VCaP (cell line): ENCODE measurements at regions not wholly inside any gene's neighbourhood (a gene's known extent, or its start where the extent isn't known, plus 50 kb on each side); places are given as distances from the start of the nearest gene placed in this dataset.
A peak's percentile ranks its signal among the peaks of the same experiment; 100 is the strongest.

ENCODE experiments used
- H3K27ac ChIP-seq: fragments of 450-650 bp; 2 replicates; pipeline ENCODE4 v1.5.1; 2017
- TF ChIP-seq, protein P1 (sequence below): fragments of 450-650 bp; conservative IDR thresholded peaks from 2 replicates; pipeline ENCODE4 v1.5.1; 2017; ENCODE audit warnings: mild to moderate bottlenecking, moderate library complexity

DNA sequence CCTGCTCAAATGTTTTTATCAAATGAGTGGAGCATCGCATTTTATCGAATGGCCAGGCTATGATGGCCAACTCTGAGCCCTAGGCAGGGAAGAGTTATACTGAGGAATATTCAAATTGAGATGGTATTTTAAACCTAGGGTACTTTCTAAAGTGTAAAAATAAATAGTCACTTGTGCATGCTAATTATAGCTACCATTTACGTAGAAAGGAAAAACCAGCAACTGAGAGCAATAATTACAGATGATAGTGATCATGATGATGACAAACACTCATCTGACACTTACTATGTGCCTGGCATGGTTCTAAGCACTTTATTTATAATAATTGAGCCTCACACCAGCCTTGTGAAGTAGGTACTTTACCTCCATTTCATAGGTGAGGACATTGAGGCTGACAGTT, 455.7 kb downstream of the CD83 start:
- TF ChIP-seq, protein P1, sequence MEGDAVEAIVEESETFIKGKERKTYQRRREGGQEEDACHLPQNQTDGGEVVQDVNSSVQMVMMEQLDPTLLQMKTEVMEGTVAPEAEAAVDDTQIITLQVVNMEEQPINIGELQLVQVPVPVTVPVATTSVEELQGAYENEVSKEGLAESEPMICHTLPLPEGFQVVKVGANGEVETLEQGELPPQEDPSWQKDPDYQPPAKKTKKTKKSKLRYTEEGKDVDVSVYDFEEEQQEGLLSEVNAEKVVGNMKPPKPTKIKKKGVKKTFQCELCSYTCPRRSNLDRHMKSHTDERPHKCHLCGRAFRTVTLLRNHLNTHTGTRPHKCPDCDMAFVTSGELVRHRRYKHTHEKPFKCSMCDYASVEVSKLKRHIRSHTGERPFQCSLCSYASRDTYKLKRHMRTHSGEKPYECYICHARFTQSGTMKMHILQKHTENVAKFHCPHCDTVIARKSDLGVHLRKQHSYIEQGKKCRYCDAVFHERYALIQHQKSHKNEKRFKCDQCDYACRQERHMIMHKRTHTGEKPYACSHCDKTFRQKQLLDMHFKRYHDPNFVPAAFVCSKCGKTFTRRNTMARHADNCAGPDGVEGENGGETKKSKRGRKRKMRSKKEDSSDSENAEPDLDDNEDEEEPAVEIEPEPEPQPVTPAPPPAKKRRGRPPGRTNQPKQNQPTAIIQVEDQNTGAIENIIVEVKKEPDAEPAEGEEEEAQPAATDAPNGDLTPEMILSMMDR = no peak
- no peak overlapping the region for H3K27ac ChIP-seq

DNA sequence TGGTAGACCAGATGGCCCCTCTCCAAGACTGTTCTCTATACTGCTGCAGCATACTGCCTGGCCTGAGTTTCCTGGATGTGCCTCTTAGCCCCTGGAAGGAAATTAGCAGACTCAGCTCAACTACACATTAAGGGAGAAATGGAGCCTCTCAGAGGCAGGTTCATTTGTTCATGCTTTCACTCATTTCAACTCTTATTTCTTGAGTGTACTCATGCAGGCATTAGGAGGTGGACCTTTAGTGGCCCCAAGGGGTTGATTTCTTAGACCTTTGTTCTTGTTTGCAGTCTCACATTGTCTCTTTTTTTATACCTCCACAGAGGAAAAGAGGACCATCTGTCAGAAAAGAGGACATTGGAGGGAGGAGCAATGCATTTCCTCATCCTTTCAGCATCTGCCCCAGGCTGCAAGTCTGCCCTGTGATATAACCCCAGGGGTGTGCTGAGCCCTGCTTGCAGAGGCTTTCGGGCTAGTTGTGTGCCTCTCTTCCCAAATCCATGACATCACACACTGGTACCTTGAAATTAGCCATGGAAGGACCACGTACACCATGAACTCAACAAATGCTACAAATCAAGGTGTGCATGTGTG, 456.2 kb downstream of the CD83 start:
- H3K27ac ChIP-seq = no peak overlapping the region
- TF ChIP-seq, protein P1 = no peak

DNA sequence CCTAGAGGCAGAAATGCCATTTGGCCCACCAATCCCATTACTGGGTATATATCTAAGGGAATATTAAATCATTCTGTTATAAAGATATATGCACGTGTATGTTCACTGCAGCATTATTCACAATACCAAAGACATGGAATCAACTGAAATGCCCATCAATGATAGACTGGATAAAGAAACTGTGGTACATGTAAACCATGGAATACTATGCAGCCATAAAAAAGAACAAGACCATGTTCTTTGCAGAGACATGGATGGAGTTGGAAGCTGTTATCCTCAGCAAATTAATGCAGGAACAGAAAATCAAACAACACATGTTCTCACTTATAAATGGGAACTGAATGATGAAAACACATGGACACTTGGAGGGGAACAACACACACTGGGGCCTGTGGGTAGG, 458.4 kb downstream of the CD83 start:
- TF ChIP-seq, protein P1 = no peak

DNA sequence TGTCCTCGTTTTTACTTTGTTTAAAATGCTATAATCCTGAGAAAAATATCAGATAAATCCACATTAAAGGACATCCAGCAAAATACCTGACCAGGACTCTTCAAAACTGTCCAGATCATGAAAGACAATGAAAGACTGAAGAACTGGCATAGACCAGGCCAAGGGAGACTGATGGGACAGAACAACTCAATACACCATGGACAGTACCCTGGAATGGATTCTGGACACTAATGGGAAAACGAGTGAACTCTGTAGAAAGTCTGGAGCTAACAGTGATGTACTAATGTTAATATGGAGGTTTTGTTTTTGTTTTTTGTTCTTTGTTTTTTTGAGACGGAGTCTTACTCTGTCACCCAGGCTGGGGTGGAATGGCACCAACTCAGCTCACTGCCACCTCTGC, 461.4 kb downstream of the CD83 start:
- no peak overlapping the region for H3K27ac ChIP-seq
- TF ChIP-seq, protein P1 = no peak

More for the DNA sequence above, 458.4 kb downstream of the CD83 start:
- H3K27ac ChIP-seq = no peak overlapping the region

DNA sequence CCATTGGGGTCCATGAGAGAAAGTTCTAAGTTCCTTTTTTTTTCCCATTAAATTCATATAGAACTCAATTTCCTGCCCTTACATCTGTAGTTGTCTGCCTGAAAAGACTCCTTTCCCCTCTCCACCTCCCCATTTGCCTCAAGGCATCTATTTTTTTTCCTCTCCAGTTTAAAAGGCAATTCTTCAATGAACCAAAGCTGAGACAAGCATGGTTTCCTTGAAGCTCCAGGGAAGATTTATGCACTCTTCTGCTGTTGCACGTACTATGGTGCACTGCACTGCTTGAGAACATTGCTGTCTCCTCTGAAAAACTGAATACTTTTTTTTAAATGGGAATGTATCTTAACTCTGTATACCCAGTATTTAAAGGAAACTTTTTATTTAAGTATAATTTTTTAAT, 465.2 kb downstream of the CD83 start:
- TF ChIP-seq, protein P1 = no peak
- H3K27ac ChIP-seq = no peak overlapping the region

DNA sequence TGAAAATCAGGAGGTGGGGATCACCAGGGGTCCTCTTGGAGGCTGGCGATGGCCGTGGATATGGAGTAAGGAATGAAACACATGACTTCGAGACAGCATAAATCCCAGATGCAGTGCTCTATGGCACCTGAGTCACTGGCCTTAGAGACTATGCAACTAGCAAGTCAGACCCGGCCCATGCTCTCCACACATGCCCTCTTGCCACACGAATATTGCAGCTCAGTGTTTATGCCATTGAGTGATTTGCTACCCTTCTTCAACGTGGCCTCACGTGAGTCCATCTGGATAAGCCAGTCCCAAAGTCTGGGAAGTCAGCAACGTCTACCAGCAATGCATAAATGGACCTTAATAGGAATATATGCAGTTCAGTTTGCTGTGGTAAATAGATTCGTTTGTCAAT, 466.3 kb downstream of the CD83 start:
- TF ChIP-seq, protein P1 = no peak
- H3K27ac ChIP-seq = no peak overlapping the region

DNA sequence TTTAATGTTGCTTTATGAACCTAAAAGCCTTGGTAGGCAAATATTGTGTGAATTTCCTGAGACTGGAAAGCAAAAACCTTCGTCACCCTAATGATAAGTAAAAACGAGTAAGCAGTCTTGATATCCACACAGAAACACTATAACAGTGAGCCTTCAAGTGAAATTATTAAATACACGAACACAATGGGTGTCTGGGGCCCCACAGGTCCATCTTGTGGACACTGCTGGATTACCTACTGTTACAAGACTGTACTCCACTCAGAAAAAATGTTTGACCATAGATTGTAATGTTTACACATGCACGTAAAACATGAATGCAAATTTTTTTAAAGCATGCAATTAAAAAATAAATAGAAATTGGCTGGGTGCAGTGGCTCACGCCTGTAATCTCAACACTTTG, 466.9 kb downstream of the CD83 start:
- no peak overlapping the region for H3K27ac ChIP-seq
- TF ChIP-seq, protein P1 = peak; percentile 38

DNA sequence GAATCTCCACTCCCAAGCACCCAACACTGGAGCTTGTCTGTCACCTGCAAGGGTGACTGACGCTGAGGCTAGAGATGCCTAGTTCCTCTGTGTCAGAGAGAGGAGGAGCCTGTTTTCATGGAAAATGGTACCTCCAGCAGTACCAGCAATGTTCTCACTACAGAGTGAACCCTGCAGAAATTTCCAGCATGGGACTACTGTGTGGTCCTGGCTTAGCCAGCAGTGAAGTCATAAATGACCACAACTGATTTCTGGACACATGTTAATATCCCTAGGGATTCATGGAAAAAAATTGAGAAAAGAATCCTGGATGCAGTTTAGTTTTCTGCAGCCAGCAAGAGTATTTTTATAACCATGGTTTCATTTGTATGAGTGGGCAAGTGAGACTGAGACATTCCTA, 468.1 kb downstream of the CD83 start:
- H3K27ac ChIP-seq = no peak overlapping the region
- TF ChIP-seq, protein P1 = no peak
